H9 (cell line): ENCODE measurements at regions not wholly inside any gene's neighbourhood (a gene's known extent, or its start where the extent isn't known, plus 50 kb on each side); places are given as distances from the start of the nearest gene placed in this dataset.

ENCODE experiments used
- DNase-seq: peaks from one replicate; pipeline ENCODE4 v3.0.0-alpha.2; 2017
- H2AFZ ChIP-seq: one replicate; pipeline ENCODE4 v1.6.1; 2013; ENCODE audit warnings: mild to moderate bottlenecking, low read length, control low read depth, moderate library complexity
- H2AK5ac ChIP-seq: 2 replicates; pipeline ENCODE4 v1.6.1; 2013; ENCODE audit warnings: low read length, control low read depth, mixed read lengths; ENCODE audit not compliant: insufficient read length
- H2BK120ac ChIP-seq: one replicate; pipeline ENCODE4 v1.6.1; 2013; ENCODE audit warnings: low read depth, mild to moderate bottlenecking, low read length, control low read depth, inconsistent platforms; ENCODE audit not compliant: poor library complexity, severe bottlenecking
- H2BK12ac ChIP-seq: 2 replicates; pipeline ENCODE4 v1.6.1; 2013; ENCODE audit warnings: low read length, control low read depth, mixed read lengths, low read depth; ENCODE audit not compliant: insufficient read length
- H2BK15ac ChIP-seq: 2 replicates; pipeline ENCODE4 v1.6.1; 2013; ENCODE audit warnings: low read depth, low read length, control low read depth
- H2BK20ac ChIP-seq: one replicate; pipeline ENCODE4 v1.6.1; 2013; ENCODE audit warnings: low read depth, mild to moderate bottlenecking, low read length, control low read depth, inconsistent platforms; ENCODE audit not compliant: poor library complexity, severe bottlenecking
- H2BK5ac ChIP-seq: 2 replicates; pipeline ENCODE4 v1.6.1; 2013; ENCODE audit warnings: low read length, control low read depth, mixed read lengths; ENCODE audit not compliant: insufficient read length
- H3K14ac ChIP-seq: 2 replicates; pipeline ENCODE4 v1.6.1; 2013; ENCODE audit warnings: low read length, control low read depth; ENCODE audit not compliant: insufficient read depth
- H3K18ac ChIP-seq: 2 replicates; pipeline ENCODE4 v1.6.1; 2013; ENCODE audit warnings: low read depth, mild to moderate bottlenecking, mixed read lengths, low read length, control low read depth; ENCODE audit not compliant: insufficient read length
- H3K23ac ChIP-seq: 2 replicates; pipeline ENCODE4 v1.6.1; 2013; ENCODE audit warnings: low read length, control low read depth, mixed read lengths, low read depth; ENCODE audit not compliant: insufficient read length
- H3K23me2 ChIP-seq: 2 replicates; pipeline ENCODE4 v1.6.1; 2013; ENCODE audit warnings: low read depth, mild to moderate bottlenecking, mixed read lengths, low read length, control low read depth; ENCODE audit not compliant: insufficient read length, poor library complexity, severe bottlenecking
- H3K27ac ChIP-seq: 2 replicates; pipeline ENCODE4 v1.5.1; 2013; ENCODE audit warnings: low read length, control low read depth, mixed read lengths, low read depth; ENCODE audit not compliant: insufficient read length
- H3K27me3 ChIP-seq: 2 replicates; pipeline ENCODE4 v1.6.1; 2013; ENCODE audit warnings: low read length, control low read depth, inconsistent platforms; ENCODE audit not compliant: insufficient read depth
- H3K4ac ChIP-seq: 2 replicates; pipeline ENCODE4 v1.6.1; 2013; ENCODE audit warnings: low read depth, mild to moderate bottlenecking, control low read depth, inconsistent platforms, low read length, moderate library complexity
- H3K4me1 ChIP-seq: 2 replicates; pipeline ENCODE4 v1.6.1; 2013; ENCODE audit warnings: low read length, control low read depth, inconsistent platforms; ENCODE audit not compliant: insufficient read depth
- H3K4me2 ChIP-seq: 2 replicates; pipeline ENCODE4 v1.6.1; 2013; ENCODE audit warnings: low read length, control low read depth, mixed read lengths; ENCODE audit not compliant: insufficient read length, insufficient read depth
- H3K56ac ChIP-seq: 2 replicates; pipeline ENCODE4 v1.6.1; 2013; ENCODE audit warnings: low read depth, mild to moderate bottlenecking, mixed read lengths, low read length, control low read depth; ENCODE audit not compliant: insufficient read length
- H3K79me1 ChIP-seq: 2 replicates; pipeline ENCODE4 v1.6.1; 2013; ENCODE audit warnings: low read depth, mild to moderate bottlenecking, moderate library complexity, low read length, control low read depth, inconsistent platforms; ENCODE audit not compliant: insufficient read depth, poor library complexity, severe bottlenecking
- H3K79me2 ChIP-seq: 2 replicates; pipeline ENCODE4 v1.6.1; 2013; ENCODE audit warnings: low read length, control low read depth, inconsistent platforms; ENCODE audit not compliant: insufficient read depth
- H3K9ac ChIP-seq: 2 replicates; pipeline ENCODE4 v1.6.1; 2013; ENCODE audit warnings: low read length, control low read depth, mixed read lengths; ENCODE audit not compliant: insufficient read length; ENCODE audit errors: extremely low read depth
- H3K9me3 ChIP-seq: one replicate; pipeline ENCODE4 v1.6.1; 2013; ENCODE audit warnings: low read depth, low read length, inconsistent platforms; ENCODE audit not compliant: control insufficient read depth
- H3T11ph ChIP-seq: one replicate; pipeline ENCODE4 v1.6.1; 2013; ENCODE audit warnings: mild to moderate bottlenecking, low read length, control low read depth, inconsistent platforms
- H4K20me1 ChIP-seq: one replicate; pipeline ENCODE4 v1.6.1; 2013; ENCODE audit not compliant: control insufficient read depth, insufficient read length, insufficient read depth
- H4K5ac ChIP-seq: 2 replicates; pipeline ENCODE4 v1.6.1; 2013; ENCODE audit warnings: low read depth, mild to moderate bottlenecking, mixed read lengths, low read length, control low read depth; ENCODE audit not compliant: insufficient read length
- H4K8ac ChIP-seq: replicated peaks from 2 replicates; pipeline ENCODE4 v1.6.1; 2013; ENCODE audit warnings: low read length, control low read depth, mixed read lengths, low read depth; ENCODE audit not compliant: insufficient read length
- H4K91ac ChIP-seq: 2 replicates; pipeline ENCODE4 v1.6.1; 2013; ENCODE audit warnings: low read depth, mild to moderate bottlenecking, moderate library complexity, mixed read lengths, low read length, control low read depth; ENCODE audit not compliant: insufficient read length
- H3K27ac Mint-ChIP-seq, 3 experiments: 2 replicates in 2 of 3; 3 replicates in 1 of 3; pipeline ENCODE4 v1.8.0; 2020 to 2021; ENCODE audit warnings: mixed read lengths in 3 of 3, mild to moderate bottlenecking in 1 of 3, moderate library complexity in 1 of 3
- H3K27me3 Mint-ChIP-seq: 2 replicates; pipeline ENCODE4 v1.8.0; 2021; ENCODE audit warnings: low read depth, mild to moderate bottlenecking, moderate library complexity, mixed read lengths
- H3K36me3 Mint-ChIP-seq, 3 experiments: 2 replicates in 2 of 3; 3 replicates in 1 of 3; pipeline ENCODE4 v1.8.0; 2020 to 2021; ENCODE audit warnings: low read depth in 3 of 3, mixed read lengths in 3 of 3; ENCODE audit not compliant: insufficient read depth in 1 of 3
- H3K4me1 Mint-ChIP-seq, 2 experiments: 2 replicates each; pipeline ENCODE4 v1.8.0; 2020; ENCODE audit warnings: mixed read lengths in 2 of 2
- H3K4me3 Mint-ChIP-seq, 2 experiments: 2 replicates in 1 of 2; 3 replicates in 1 of 2; pipeline ENCODE4 v1.8.0; 2020 to 2021; ENCODE audit warnings: mild to moderate bottlenecking in 2 of 2, mixed read lengths in 2 of 2, moderate library complexity in 1 of 2
- H3K9me3 Mint-ChIP-seq, 2 experiments: 2 replicates in 1 of 2; 3 replicates in 1 of 2; pipeline ENCODE4 v1.8.0; 2020; ENCODE audit warnings: mild to moderate bottlenecking in 2 of 2, mixed read lengths in 2 of 2, moderate library complexity in 1 of 2
- CTCF ChIP-seq: fragments of 200-600 bp; sonication (generic); conservative IDR thresholded peaks from 3 replicates; pipeline ENCODE4 v1.8.0; 2021; ENCODE audit warnings: antibody characterized with exemption, mild to moderate bottlenecking
- WGBS: extraction: QIAGEN DNeasy Blood & Tissue Kit; methylation state at CpG from one replicate; pipeline ENCODE4 v1.1.7; 2013; ENCODE audit warnings: missing lambda C conversion rate, low lambda C conversion rate, mixed read lengths; ENCODE audit not compliant: insufficient read length; ENCODE audit errors: extremely low coverage; 5-methylcytosine and 5-hydroxymethylcytosine counted together

GRCh38 chr7:92924800-92925199, 88.4 kb upstream of the CDK6 start:
- no peaks in the 10 kb centered on the region for H4K20me1 ChIP-seq
- no peak overlapping the region for H3T11ph ChIP-seq
- H3K23ac ChIP-seq: no peak overlapping the region
- no peaks in the 10 kb centered on the region for H3K79me1 ChIP-seq
- H2BK15ac ChIP-seq: no peak overlapping the region
- H3K18ac ChIP-seq: no peak overlapping the region
- no peaks in the 10 kb centered on the region for H3K27me3 ChIP-seq
- peaks cover 7% of the 10 kb centered on the region for H3K27me3 Mint-ChIP-seq
- H3K4me1 Mint-ChIP-seq: peaks cover 14 to 24% of the 10 kb centered on the region in 2 experiments
- no peaks in the 10 kb centered on the region for H3K79me2 ChIP-seq
- H3K23me2 ChIP-seq: no peaks in the 10 kb centered on the region
- WGBS: no CpG with 5 or more reads among the region's 15 CpGs
- no peak overlapping the region for H2AFZ ChIP-seq
- H3K4me3 Mint-ChIP-seq: no peak overlapping the region
- H3K9ac ChIP-seq: no peak overlapping the region
- H3K9me3 Mint-ChIP-seq: peaks cover 4 to 17% of the 10 kb centered on the region in 2 experiments; a peak in 2 of 5 replicates
- no peaks in the 10 kb centered on the region for H3K9me3 ChIP-seq
- no peak overlapping the region for H3K4me2 ChIP-seq
- no peak overlapping the region for H3K4ac ChIP-seq
- H3K14ac ChIP-seq: no peak overlapping the region
- H4K5ac ChIP-seq: no peak overlapping the region
- peaks cover 9% of the 10 kb centered on the region for H3K4me1 ChIP-seq
- no peak overlapping the region for H3K56ac ChIP-seq
- H2BK120ac ChIP-seq: no peak overlapping the region
- no peak overlapping the region for H2AK5ac ChIP-seq
- no peak overlapping the region for H4K8ac ChIP-seq
- no peak overlapping the region for H3K27ac ChIP-seq
- no peak overlapping the region for H2BK20ac ChIP-seq
- H3K27ac Mint-ChIP-seq: no peak overlapping the region
- no peak overlapping the region for H4K91ac ChIP-seq
- H2BK5ac ChIP-seq: no peak overlapping the region
- no peak for DNase-seq
- H2BK12ac ChIP-seq: no peak overlapping the region
- H3K36me3 Mint-ChIP-seq: peaks cover 2 to 20% (median 6%) of the 10 kb centered on the region in 3 experiments; a peak in 4 of 7 replicates
- TF ChIP-seq CTCF: no peak
